ENCODE measurements at regions not wholly inside any gene's neighbourhood (a gene's known extent, or its start where the extent isn't known, plus 50 kb on each side); places are given as distances from the start of the nearest gene placed in this dataset.

GRCh38 chr3:135528413-135529015 lies 437.0 kb upstream of the PPP2R3A start:
- intact Hi-C loops (cut with micrococcal nuclease), result no loop called here
- no peak overlapping the region for H3K27ac Mint-ChIP-seq
- H3K9me3 ChIP-seq (ENCODE audit: control insufficient read depth in 1 of 2, low read length in 2 of 2), result no peaks in the 10 kb centered on the region

GRCh38 chr3:135532021-135532420 lies 433.5 kb upstream of the PPP2R3A start:
- Mint-ChIP-seq H3K4me1 (no peaks in the 10 kb centered on the region), H3K27me3 (no peaks in the 10 kb centered on the region), H3K27ac (no peak overlapping the region), H3K9me3 (peaks cover 0 to 10% (median 6%) of the 10 kb centered on the region in 8 donors), H3K4me3 (no peak overlapping the region), H3K36me3 (no peaks in the 10 kb centered on the region)
- intact Hi-C loops (cut with micrococcal nuclease), result no loop called here
- POLR2A ChIA-PET (ENCODE audit: partially characterized antibody), result no interaction called here
- H3K36me3 ChIP-seq (ENCODE audit: insufficient read depth, low read length), result no peaks in the 10 kb centered on the region
- H3K9me3 ChIP-seq (ENCODE audit: control insufficient read depth in 1 of 2, low read length in 2 of 2), result no peaks in the 10 kb centered on the region
- H3K4me1 ChIP-seq (ENCODE audit: insufficient read depth, low read length), result no peaks in the 10 kb centered on the region
- CTCF ChIA-PET (ENCODE audit: partially characterized antibody), result no interaction called here
- H3K4me3 ChIP-seq (ENCODE audit: low read length in 2 of 2), result no peak overlapping the region
- no peak for DNase-seq
- H3K27ac ChIP-seq (ENCODE audit: low read depth, low read length), result no peak overlapping the region
- H3K27me3 ChIP-seq (ENCODE audit: insufficient read depth, low read length), result no peaks in the 10 kb centered on the region

More at GRCh38 chr3:135528413-135529015, 437.0 kb upstream of the PPP2R3A start:
- no peak overlapping the region for H3K27ac ChIP-seq (ENCODE audit: low read depth, low read length)
- Mint-ChIP-seq H3K4me3 (no peak overlapping the region), H3K27me3 (no peaks in the 10 kb centered on the region), H3K9me3 (peaks cover 0 to 7% (median 2%) of the 10 kb centered on the region in 8 donors), H3K36me3 (no peaks in the 10 kb centered on the region), H3K4me1 (no peaks in the 10 kb centered on the region)
- ChIA-PET CTCF (ENCODE audit: partially characterized antibody) (no interaction called here), POLR2A (ENCODE audit: partially characterized antibody) (no interaction called here)
- no peak overlapping the region for H3K4me3 ChIP-seq (ENCODE audit: low read length in 2 of 2)
- no peaks in the 10 kb centered on the region for H3K36me3 ChIP-seq (ENCODE audit: insufficient read depth, low read length)
- no peaks in the 10 kb centered on the region for H3K27me3 ChIP-seq (ENCODE audit: insufficient read depth, low read length)
- no peak for DNase-seq
- H3K4me1 ChIP-seq (ENCODE audit: insufficient read depth, low read length), result no peaks in the 10 kb centered on the region

GRCh38 chr3:135538123-135538522 lies 427.4 kb upstream of the PPP2R3A start:
- POLR2A ChIA-PET (ENCODE audit: partially characterized antibody), result no interaction called here
- no peaks in the 10 kb centered on the region for H3K27me3 ChIP-seq (ENCODE audit: insufficient read depth, low read length)
- H3K36me3 ChIP-seq (ENCODE audit: insufficient read depth, low read length), result no peaks in the 10 kb centered on the region
- no peak overlapping the region for H3K4me3 Mint-ChIP-seq
- H3K4me1 Mint-ChIP-seq, result no peaks in the 10 kb centered on the region
- no peaks in the 10 kb centered on the region for H3K36me3 Mint-ChIP-seq
- no peak overlapping the region for H3K27ac Mint-ChIP-seq
- CTCF ChIA-PET (ENCODE audit: partially characterized antibody), result no interaction called here
- H3K9me3 ChIP-seq (ENCODE audit: control insufficient read depth in 1 of 2, low read length in 2 of 2), result no peaks in the 10 kb centered on the region
- intact Hi-C loops (cut with micrococcal nuclease), result no loop called here
- H3K4me1 ChIP-seq (ENCODE audit: insufficient read depth, low read length), result no peaks in the 10 kb centered on the region
- no peaks in the 10 kb centered on the region for H3K27me3 Mint-ChIP-seq
- H3K27ac ChIP-seq (ENCODE audit: low read depth, low read length), result no peak overlapping the region
- H3K9me3 Mint-ChIP-seq, result peaks cover 0 to 12% (median 4%) of the 10 kb centered on the region in 8 donors
- no peak overlapping the region for H3K4me3 ChIP-seq (ENCODE audit: low read length in 2 of 2)
- DNase-seq, result no peak

- CTCF ChIA-PET (ENCODE audit: partially characterized antibody), result no interaction called here
Measured at GRCh38 chr3:135539351-135539750, 426.2 kb upstream of the PPP2R3A start.

GRCh38 chr3:135539854-135540253 lies 425.7 kb upstream of the PPP2R3A start:
- H3K4me3 Mint-ChIP-seq, result no peak overlapping the region
- H3K9me3 Mint-ChIP-seq, result peaks cover 1 to 12% (median 6%) of the 10 kb centered on the region in 8 donors
- Histone ChIP-seq H3K4me1 (ENCODE audit: insufficient read depth, low read length) (no peaks in the 10 kb centered on the region), H3K36me3 (ENCODE audit: insufficient read depth, low read length) (no peaks in the 10 kb centered on the region), H3K4me3 (ENCODE audit: low read length in 2 of 2) (no peak overlapping the region), H3K27ac (ENCODE audit: low read depth, low read length) (no peak overlapping the region), H3K9me3 (ENCODE audit: control insufficient read depth in 1 of 2, low read length in 2 of 2) (no peaks in the 10 kb centered on the region), H3K27me3 (ENCODE audit: insufficient read depth, low read length) (no peaks in the 10 kb centered on the region)
- ChIA-PET POLR2A (ENCODE audit: partially characterized antibody) (no interaction called here), CTCF (ENCODE audit: partially characterized antibody) (interaction anchor here (0.5 kb wide), 1 partner anchor 399 kb away, joined by 3 read pairs; no protein-coding TSS in a partner anchor)
- H3K27ac Mint-ChIP-seq, result no peak overlapping the region
- no peaks in the 10 kb centered on the region for H3K27me3 Mint-ChIP-seq
- no peaks in the 10 kb centered on the region for H3K4me1 Mint-ChIP-seq
- H3K36me3 Mint-ChIP-seq, result no peaks in the 10 kb centered on the region
- no peak for DNase-seq
- intact Hi-C loops (cut with micrococcal nuclease), result no loop called here

More at GRCh38 chr3:135539351-135539750, 426.2 kb upstream of the PPP2R3A start:
- Mint-ChIP-seq H3K27ac (no peak overlapping the region), H3K4me1 (no peaks in the 10 kb centered on the region), H3K4me3 (no peak overlapping the region), H3K36me3 (no peaks in the 10 kb centered on the region), H3K9me3 (peaks cover 1 to 13% (median 5%) of the 10 kb centered on the region in 8 donors), H3K27me3 (no peaks in the 10 kb centered on the region)
- H3K36me3 ChIP-seq (ENCODE audit: insufficient read depth, low read length), result no peaks in the 10 kb centered on the region
- no peaks in the 10 kb centered on the region for H3K27me3 ChIP-seq (ENCODE audit: insufficient read depth, low read length)
- intact Hi-C loops (cut with micrococcal nuclease), result no loop called here
- no peak overlapping the region for H3K27ac ChIP-seq (ENCODE audit: low read depth, low read length)
- H3K9me3 ChIP-seq (ENCODE audit: control insufficient read depth in 1 of 2, low read length in 2 of 2), result no peaks in the 10 kb centered on the region
- DNase-seq, result no peak
- POLR2A ChIA-PET (ENCODE audit: partially characterized antibody), result no interaction called here
- H3K4me3 ChIP-seq (ENCODE audit: low read length in 2 of 2), result no peak overlapping the region
- H3K4me1 ChIP-seq (ENCODE audit: insufficient read depth, low read length), result no peaks in the 10 kb centered on the region

- Histone ChIP-seq H3K27ac (ENCODE audit: low read depth, low read length) (no peak overlapping the region), H3K27me3 (ENCODE audit: insufficient read depth, low read length) (no peaks in the 10 kb centered on the region), H3K36me3 (ENCODE audit: insufficient read depth, low read length) (no peaks in the 10 kb centered on the region), H3K4me3 (ENCODE audit: low read length in 2 of 2) (no peak overlapping the region), H3K4me1 (ENCODE audit: insufficient read depth, low read length) (no peaks in the 10 kb centered on the region), H3K9me3 (ENCODE audit: control insufficient read depth in 1 of 2, low read length in 2 of 2) (no peaks in the 10 kb centered on the region)
- POLR2A ChIA-PET (ENCODE audit: partially characterized antibody), result no interaction called here
- DNase-seq, result no peak
- Mint-ChIP-seq H3K4me1 (no peaks in the 10 kb centered on the region), H3K9me3 (peaks cover 0 to 5% (median 0%) of the 10 kb centered on the region in 8 donors), H3K27me3 (peaks cover 0 to 4% of the 10 kb centered on the region in 2 donors), H3K4me3 (no peak overlapping the region), H3K36me3 (no peaks in the 10 kb centered on the region), H3K27ac (no peak overlapping the region)
- intact Hi-C loops (cut with micrococcal nuclease), result no loop called here
- CTCF ChIA-PET (ENCODE audit: partially characterized antibody), result no interaction called here
Measured at GRCh38 chr3:135549928-135550494, 415.5 kb upstream of the PPP2R3A start.

- Mint-ChIP-seq H3K27me3 (no peaks in the 10 kb centered on the region), H3K4me1 (no peaks in the 10 kb centered on the region), H3K27ac (no peak overlapping the region), H3K36me3 (no peaks in the 10 kb centered on the region), H3K9me3 (peaks cover 0 to 8% (median 0%) of the 10 kb centered on the region in 8 donors), H3K4me3 (no peak overlapping the region)
- intact Hi-C loops (cut with micrococcal nuclease), result no loop called here
- ChIA-PET POLR2A (ENCODE audit: partially characterized antibody) (no interaction called here), CTCF (ENCODE audit: partially characterized antibody) (interaction anchor here (1.5 kb wide), 1 partner anchor 9 kb away, joined by 3 read pairs; no protein-coding TSS in a partner anchor)
- H3K9me3 ChIP-seq (ENCODE audit: control insufficient read depth in 1 of 2, low read length in 2 of 2), result no peaks in the 10 kb centered on the region
- H3K4me3 ChIP-seq (ENCODE audit: low read length in 2 of 2), result no peak overlapping the region
- no peak for DNase-seq
- no peaks in the 10 kb centered on the region for H3K36me3 ChIP-seq (ENCODE audit: insufficient read depth, low read length)
- H3K27ac ChIP-seq (ENCODE audit: low read depth, low read length), result no peak overlapping the region
- no peaks in the 10 kb centered on the region for H3K4me1 ChIP-seq (ENCODE audit: insufficient read depth, low read length)
- H3K27me3 ChIP-seq (ENCODE audit: insufficient read depth, low read length), result no peaks in the 10 kb centered on the region
Measured at GRCh38 chr3:135556174-135556573, 409.4 kb upstream of the PPP2R3A start.

Measured in CD4-positive, alpha-beta memory T cell (primary cell).